ENCODE measurements at regions not wholly inside any gene's neighbourhood (a gene's known extent, or its start where the extent isn't known, plus 50 kb on each side); places are given as distances from the start of the nearest gene placed in this dataset.

DNA sequence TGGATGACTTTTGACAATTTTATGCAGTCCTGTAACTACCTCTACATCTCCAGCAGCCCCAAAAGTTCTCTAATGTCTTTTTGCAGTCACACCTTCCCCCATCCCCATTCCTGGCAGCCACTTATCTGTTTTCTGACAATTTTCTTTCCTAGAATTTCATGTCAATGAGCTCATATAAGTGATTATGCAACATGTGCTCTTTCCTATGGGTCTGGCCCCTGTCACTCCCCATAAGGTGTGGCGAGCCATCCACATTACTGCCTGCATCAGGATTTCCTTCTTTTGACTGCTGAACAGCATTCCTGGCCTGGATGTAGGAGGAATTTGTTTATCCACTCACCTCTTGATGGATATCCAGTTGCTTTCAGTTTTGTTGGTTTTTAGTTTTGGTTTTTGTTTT lies 146.7 kb upstream of the MGMT start:
- TF ChIP-seq CCAR2 (optimal IDR thresholded peaks at IDR 0.05; ENCODE audit: low read depth, low read length) (no peak), CREM (IDR thresholded peaks at IDR 0.05) (no peak), CREM (CRISPR knock-in tag; IDR thresholded peaks at IDR 0.05) (no peak), ZNF777 (CRISPR knock-in tag; IDR thresholded peaks at IDR 0.05) (no peak)
- TF ChIP-seq, protein P1, sequence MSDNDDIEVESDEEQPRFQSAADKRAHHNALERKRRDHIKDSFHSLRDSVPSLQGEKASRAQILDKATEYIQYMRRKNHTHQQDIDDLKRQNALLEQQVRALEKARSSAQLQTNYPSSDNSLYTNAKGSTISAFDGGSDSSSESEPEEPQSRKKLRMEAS (IDR thresholded peaks at IDR 0.05) = no peak
- TF ChIP-seq, protein P2, sequence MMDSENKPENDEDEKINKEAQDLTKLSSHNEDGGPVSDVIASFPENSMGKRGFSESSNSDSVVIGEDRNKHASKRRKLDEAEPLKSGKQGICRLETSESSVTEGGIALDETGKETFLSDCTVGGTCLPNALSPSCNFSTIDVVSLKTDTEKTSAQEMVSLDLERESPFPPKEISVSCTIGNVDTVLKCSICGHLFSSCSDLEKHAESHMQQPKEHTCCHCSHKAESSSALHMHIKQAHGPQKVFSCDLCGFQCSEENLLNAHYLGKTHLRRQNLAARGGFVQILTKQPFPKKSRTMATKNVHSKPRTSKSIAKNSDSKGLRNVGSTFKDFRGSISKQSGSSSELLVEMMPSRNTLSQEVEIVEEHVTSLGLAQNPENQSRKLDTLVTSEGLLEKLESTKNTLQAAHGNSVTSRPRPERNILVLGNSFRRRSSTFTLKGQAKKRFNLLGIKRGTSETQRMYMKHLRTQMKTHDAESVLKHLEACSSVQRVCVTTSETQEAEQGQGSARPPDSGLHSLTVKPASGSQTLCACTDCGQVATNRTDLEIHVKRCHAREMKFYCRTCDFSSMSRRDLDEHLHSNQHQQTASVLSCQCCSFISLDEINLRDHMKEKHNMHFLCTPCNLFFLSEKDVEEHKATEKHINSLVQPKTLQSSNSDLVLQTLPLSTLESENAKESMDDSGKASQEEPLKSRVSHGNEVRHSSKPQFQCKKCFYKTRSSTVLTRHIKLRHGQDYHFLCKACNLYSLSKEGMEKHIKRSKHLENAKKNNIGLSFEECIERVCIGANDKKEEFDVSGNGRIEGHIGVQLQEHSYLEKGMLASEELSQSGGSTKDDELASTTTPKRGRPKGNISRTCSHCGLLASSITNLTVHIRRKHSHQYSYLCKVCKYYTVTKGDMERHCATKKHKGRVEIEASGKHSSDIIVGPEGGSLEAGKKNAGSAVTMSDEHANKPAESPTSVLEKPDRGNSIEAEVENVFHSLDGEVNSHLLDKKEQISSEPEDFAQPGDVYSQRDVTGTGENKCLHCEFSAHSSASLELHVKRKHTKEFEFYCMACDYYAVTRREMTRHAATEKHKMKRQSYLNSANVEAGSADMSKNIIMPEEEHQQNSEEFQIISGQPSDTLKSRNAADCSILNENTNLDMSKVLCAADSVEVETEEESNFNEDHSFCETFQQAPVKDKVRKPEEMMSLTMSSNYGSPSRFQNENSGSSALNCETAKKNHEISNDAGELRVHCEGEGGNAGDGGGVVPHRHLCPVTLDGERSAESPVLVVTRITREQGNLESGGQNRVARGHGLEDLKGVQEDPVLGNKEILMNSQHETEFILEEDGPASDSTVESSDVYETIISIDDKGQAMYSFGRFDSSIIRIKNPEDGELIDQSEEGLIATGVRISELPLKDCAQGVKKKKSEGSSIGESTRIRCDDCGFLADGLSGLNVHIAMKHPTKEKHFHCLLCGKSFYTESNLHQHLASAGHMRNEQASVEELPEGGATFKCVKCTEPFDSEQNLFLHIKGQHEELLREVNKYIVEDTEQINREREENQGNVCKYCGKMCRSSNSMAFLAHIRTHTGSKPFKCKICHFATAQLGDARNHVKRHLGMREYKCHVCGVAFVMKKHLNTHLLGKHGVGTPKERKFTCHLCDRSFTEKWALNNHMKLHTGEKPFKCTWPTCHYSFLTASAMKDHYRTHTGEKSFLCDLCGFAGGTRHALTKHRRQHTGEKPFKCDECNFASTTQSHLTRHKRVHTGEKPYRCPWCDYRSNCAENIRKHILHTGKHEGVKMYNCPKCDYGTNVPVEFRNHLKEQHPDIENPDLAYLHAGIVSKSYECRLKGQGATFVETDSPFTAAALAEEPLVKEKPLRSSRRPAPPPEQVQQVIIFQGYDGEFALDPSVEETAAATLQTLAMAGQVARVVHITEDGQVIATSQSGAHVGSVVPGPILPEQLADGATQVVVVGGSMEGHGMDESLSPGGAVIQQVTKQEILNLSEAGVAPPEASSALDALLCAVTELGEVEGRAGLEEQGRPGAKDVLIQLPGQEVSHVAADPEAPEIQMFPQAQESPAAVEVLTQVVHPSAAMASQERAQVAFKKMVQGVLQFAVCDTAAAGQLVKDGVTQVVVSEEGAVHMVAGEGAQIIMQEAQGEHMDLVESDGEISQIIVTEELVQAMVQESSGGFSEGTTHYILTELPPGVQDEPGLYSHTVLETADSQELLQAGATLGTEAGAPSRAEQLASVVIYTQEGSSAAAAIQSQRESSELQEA (CRISPR knock-in tag; IDR thresholded peaks at IDR 0.05; ENCODE audit: not compliant biosample characterization) = no peak

Measured in HepG2 (cell line).